K562 (cell line): ENCODE measurements at regions not wholly inside any gene's neighbourhood (a gene's known extent, or its start where the extent isn't known, plus 50 kb on each side); places are given as distances from the start of the nearest gene placed in this dataset.

Source experiments
- ATAC-seq: fragments of 200-7000 bp; cut with Tn5 transposase; 3 replicates; pipeline ENCODE4 v1.9.1; 2020; ENCODE audit warnings: moderate library complexity
- BruUV-seq: library from RNA; stranded (reverse); fragments of 400-500 nt; replicated peaks from 2 replicates; lab custom pipeline; 2021; lab: Mats Ljungman, UMichigan
- CTCF ChIA-PET: fragments of 300-600 bp; formaldehyde crosslinking; extraction: SDS; loops from one replicate; lab custom pipeline; 2021; ENCODE audit warnings: low intra/inter-chr PET ratio; lab: Yijun Ruan, JAX
- POLR2A ChIA-PET: fragments of 300-600, 350-650 bp; sonication (Branson Sonifier 250); formaldehyde crosslinking; extraction: SDS; loops from one replicate; lab custom pipeline; 2021; ENCODE audit warnings: antibody characterized with exemption, inconsistent platforms; lab: Yijun Ruan, JAX
- DNase-seq, 4 experiments: peaks; one replicate each; pipeline versions ENCODE4 v3.0.0 to v3.0.0-alpha.2; 2011 to 2018; ENCODE audit warnings: low spot score in 3 of 4, mixed read lengths in 3 of 4; ENCODE audit errors: extremely low read depth in 1 of 4
- FAIRE-seq: peaks from 2 replicates; lab custom pipeline; 2011; peaks lifted over from hg19 to GRCh38; lab: Jason Lieb, UNC
- H2AFZ ChIP-seq: 2 replicates; pipeline ENCODE4 v1.6.0; 2011; ENCODE audit warnings: low read depth, low read length, control low read depth, inconsistent platforms
- H3K27ac ChIP-seq: fragments of 200-600 bp; 3 replicates; pipeline ENCODE4 v1.8.0; 2011; ENCODE audit warnings: low read depth, mild to moderate bottlenecking, control low read depth, inconsistent platforms, low read length, moderate library complexity, mixed read lengths; ENCODE audit errors: extremely low read depth
- H3K27me3 ChIP-seq, 2 experiments: fragments of 300-600 bp in 1 of 2; 2 replicates in 1 of 2; 3 replicates in 1 of 2; pipeline versions ENCODE4 v1.6.0 to v1.8.0; 2011; ENCODE audit warnings: inconsistent platforms in 2 of 2, low read length in 2 of 2, mild to moderate bottlenecking in 1 of 2, mixed read lengths in 1 of 2, moderate library complexity in 1 of 2; ENCODE audit not compliant: control insufficient read depth in 2 of 2, insufficient read depth in 2 of 2
- H3K36me3 ChIP-seq: fragments of 300-600 bp; 3 replicates; pipeline ENCODE4 v1.8.0; 2011; ENCODE audit warnings: mild to moderate bottlenecking, low read length, inconsistent platforms; ENCODE audit not compliant: control insufficient read depth, insufficient read depth
- H3K4me1 ChIP-seq, 2 experiments: fragments of 200-600 bp in 1 of 2; replicated peaks in 1 of 2; 2 replicates in 1 of 2; 3 replicates in 1 of 2; pipeline versions ENCODE4 v1.5.1 to v1.8.0; 2011; ENCODE audit warnings: inconsistent platforms in 2 of 2, low read length in 2 of 2, mild to moderate bottlenecking in 1 of 2, mixed read lengths in 1 of 2, moderate library complexity in 1 of 2; ENCODE audit not compliant: control insufficient read depth in 2 of 2, insufficient read depth in 2 of 2
- H3K4me2 ChIP-seq: 2 replicates; pipeline ENCODE4 v1.6.1; 2011; ENCODE audit warnings: low read length, control low read depth, inconsistent platforms, mixed read lengths; ENCODE audit not compliant: insufficient read depth
- H3K4me3 ChIP-seq: fragments of 200-600 bp; sonication (generic), shearing (Covaris generic); 2 replicates; pipeline ENCODE4 v1.5.1; 2016; ENCODE audit warnings: control low read depth, inconsistent platforms
- H3K79me2 ChIP-seq: fragments of 200-600 bp; 3 replicates; pipeline ENCODE4 v1.8.0; 2011; ENCODE audit warnings: low read length, inconsistent platforms; ENCODE audit not compliant: control insufficient read depth, insufficient read depth
- H3K9ac ChIP-seq, 2 experiments: 2 replicates each; pipeline versions ENCODE4 v1.6.0 to v1.6.1; 2011; ENCODE audit warnings: low read depth in 2 of 2, low read length in 2 of 2, control low read depth in 1 of 2, inconsistent platforms in 1 of 2, mild to moderate bottlenecking in 1 of 2, mixed read lengths in 1 of 2; ENCODE audit not compliant: insufficient read depth in 1 of 2
- H3K9me1 ChIP-seq: one replicate; pipeline ENCODE4 v1.6.0; 2011; ENCODE audit warnings: inconsistent platforms, mild to moderate bottlenecking, low read length, moderate library complexity; ENCODE audit not compliant: control insufficient read depth, insufficient read depth
- H3K9me3 ChIP-seq: replicated peaks from 2 replicates; pipeline ENCODE4 v1.5.1; 2011; ENCODE audit warnings: low read depth, low read length, inconsistent platforms; ENCODE audit not compliant: control insufficient read depth, insufficient read depth
- H4K20me1 ChIP-seq: replicated peaks from 2 replicates; pipeline ENCODE4 v1.6.1; 2011; ENCODE audit warnings: low read length, inconsistent platforms, mixed read lengths; ENCODE audit not compliant: control insufficient read depth, insufficient read depth
- POU5F1 ChIP-seq: fragments of 150-350 bp; IDR thresholded peaks from 2 replicates; pipeline ENCODE4 v1.6.1; 2014; ENCODE audit warnings: borderline replicate concordance, low read length, low read depth, mild to moderate bottlenecking; ENCODE audit not compliant: partially characterized antibody
- SP2 ChIP-seq: IDR thresholded peaks from 2 replicates; pipeline ENCODE4 v1.6.1; 2011; ENCODE audit warnings: mild to moderate bottlenecking, low read depth, low read length, moderate library complexity; ENCODE audit not compliant: poor library complexity, severe bottlenecking; ENCODE audit errors: extremely low read depth
- ZNF224 ChIP-seq: sonication (generic); formaldehyde crosslinking; IDR thresholded peaks from 2 replicates; pipeline ENCODE4 v1.8.0; 2022; ENCODE audit warnings: mild to moderate bottlenecking, missing genetic modification reagents
- WGBS: fragments of 100-300 bp; shearing (Covaris generic); methylation state at CpG from one replicate; pipeline ENCODE4 v1.1.6; 2016; ENCODE audit warnings: low coverage, mixed read lengths; ENCODE audit not compliant: insufficient coverage; ENCODE audit errors: missing lambda C conversion rate; 5-methylcytosine and 5-hydroxymethylcytosine counted together
- in situ Hi-C: fragments of 300-500 bp; cut with MboI; formaldehyde crosslinking; loops from 4 replicates; pipeline ENCODE4 v1.15.0; 2018; ENCODE audit warnings: inconsistent platforms, mixed read lengths
- intact Hi-C: fragments of 100-400 bp; cut with micrococcal nuclease; formaldehyde crosslinking; loops from 2 replicates; pipeline ENCODE4 v1.14.2; 2022
- TF ChIP-seq, protein P1 (sequence below): fragments of 250-450 bp; sonication (Bioruptor Pico); IDR thresholded peaks from 2 replicates; pipeline ENCODE4 v1.4.0; 2020

DNA sequence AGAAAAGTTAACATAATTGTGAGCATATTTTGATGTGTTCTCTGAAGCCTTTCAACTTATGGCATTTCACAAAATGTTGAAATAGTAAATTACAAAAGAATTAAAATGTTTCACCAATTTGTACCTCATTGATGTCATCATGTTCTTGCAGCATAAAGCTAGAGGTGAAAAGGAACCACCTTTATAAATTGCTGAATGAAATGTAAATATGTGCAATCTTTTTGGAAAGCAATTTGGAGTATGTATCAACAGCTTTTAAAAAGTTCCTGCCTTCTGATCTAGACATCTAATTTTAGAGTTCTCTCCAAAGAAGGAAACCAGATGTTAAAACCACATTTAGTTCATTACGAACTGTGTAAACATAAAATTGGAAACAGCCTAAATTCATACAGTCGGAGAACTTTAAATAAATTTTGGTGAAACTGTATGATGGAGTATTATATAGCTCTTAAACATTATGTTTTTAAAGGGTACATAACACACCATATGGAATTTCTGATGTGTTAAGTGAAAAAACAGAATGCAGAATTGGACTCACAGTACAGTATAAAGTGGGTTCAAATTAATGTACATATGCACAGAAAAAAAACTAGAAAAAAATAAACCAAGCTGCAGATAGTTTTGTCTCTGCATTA is 311.2 kb upstream of the NAALADL2 start (continued):
- TF ChIP-seq, protein P1, sequence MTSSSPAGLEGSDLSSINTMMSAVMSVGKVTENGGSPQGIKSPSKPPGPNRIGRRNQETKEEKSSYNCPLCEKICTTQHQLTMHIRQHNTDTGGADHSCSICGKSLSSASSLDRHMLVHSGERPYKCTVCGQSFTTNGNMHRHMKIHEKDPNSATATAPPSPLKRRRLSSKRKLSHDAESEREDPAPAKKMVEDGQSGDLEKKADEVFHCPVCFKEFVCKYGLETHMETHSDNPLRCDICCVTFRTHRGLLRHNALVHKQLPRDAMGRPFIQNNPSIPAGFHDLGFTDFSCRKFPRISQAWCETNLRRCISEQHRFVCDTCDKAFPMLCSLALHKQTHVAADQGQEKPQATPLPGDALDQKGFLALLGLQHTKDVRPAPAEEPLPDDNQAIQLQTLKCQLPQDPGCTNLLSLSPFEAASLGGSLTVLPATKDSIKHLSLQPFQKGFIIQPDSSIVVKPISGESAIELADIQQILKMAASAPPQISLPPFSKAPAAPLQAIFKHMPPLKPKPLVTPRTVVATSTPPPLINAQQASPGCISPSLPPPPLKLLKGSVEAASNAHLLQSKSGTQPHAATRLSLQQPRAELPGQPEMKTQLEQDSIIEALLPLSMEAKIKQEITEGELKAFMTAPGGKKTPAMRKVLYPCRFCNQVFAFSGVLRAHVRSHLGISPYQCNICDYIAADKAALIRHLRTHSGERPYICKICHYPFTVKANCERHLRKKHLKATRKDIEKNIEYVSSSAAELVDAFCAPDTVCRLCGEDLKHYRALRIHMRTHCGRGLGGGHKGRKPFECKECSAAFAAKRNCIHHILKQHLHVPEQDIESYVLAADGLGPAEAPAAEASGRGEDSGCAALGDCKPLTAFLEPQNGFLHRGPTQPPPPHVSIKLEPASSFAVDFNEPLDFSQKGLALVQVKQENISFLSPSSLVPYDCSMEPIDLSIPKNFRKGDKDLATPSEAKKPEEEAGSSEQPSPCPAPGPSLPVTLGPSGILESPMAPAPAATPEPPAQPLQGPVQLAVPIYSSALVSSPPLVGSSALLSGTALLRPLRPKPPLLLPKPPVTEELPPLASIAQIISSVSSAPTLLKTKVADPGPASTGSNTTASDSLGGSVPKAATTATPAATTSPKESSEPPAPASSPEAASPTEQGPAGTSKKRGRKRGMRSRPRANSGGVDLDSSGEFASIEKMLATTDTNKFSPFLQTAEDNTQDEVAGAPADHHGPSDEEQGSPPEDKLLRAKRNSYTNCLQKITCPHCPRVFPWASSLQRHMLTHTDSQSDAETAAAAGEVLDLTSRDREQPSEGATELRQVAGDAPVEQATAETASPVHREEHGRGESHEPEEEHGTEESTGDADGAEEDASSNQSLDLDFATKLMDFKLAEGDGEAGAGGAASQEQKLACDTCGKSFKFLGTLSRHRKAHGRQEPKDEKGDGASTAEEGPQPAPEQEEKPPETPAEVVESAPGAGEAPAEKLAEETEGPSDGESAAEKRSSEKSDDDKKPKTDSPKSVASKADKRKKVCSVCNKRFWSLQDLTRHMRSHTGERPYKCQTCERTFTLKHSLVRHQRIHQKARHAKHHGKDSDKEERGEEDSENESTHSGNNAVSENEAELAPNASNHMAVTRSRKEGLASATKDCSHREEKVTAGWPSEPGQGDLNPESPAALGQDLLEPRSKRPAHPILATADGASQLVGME (CRISPR knock-in tag) = no peak
- no peak for TF ChIP-seq SP2

DNA sequence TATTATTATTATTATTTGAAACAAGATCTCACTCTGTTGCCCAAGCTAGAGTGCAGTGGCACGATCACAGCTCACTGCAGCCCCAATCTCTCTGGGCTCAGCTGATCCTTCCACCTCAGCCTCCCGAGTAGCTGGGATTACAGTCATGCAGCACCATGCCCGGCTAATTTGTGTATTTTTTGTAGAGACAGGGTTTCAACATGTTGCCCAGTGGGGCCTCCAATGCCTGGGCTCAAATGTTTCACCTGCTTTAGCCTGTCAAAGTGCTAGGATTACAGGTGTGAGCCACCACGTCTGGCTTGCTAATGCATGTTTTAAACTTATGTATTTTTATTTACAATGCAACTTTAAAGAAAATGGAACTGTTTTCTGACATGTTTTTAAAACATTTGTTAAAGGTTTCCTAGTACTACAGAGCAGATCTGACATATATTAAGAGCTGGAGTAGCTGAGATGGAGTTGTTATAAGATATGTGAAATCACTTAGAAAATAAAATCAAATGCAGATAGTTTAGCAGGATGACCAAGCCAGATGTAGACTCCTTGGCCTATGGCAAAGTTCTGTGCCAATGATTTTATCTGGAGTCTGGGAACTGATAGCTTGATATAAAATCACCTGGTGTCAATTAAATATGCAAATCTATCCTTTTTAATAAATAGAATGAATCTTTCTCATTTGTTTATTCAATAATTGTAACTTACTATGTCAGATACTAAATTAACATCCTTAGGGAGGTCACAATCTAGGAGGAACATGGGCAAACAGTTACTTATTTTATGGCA is 310.1 kb upstream of the NAALADL2 start:
- H3K27ac ChIP-seq = no peak overlapping the region
- in situ Hi-C loops (no loop called here), intact Hi-C loops (no loop called here)
- no peaks in the 10 kb centered on the region for H3K4me1 ChIP-seq
- H3K27me3 ChIP-seq = no peaks in the 10 kb centered on the region
- ChIA-PET POLR2A (interaction anchor here (0.8 kb wide), 1 partner anchor 11 kb away, joined by 3 read pairs; no protein-coding TSS in a partner anchor), CTCF (no interaction called here)
- no peak overlapping the region for H3K9ac ChIP-seq
- no peaks in the 10 kb centered on the region for H4K20me1 ChIP-seq
- H3K79me2 ChIP-seq = no peaks in the 10 kb centered on the region
- H3K9me3 ChIP-seq = no peaks in the 10 kb centered on the region
- no peak for ATAC-seq
- no peaks in the 10 kb centered on the region for H3K36me3 ChIP-seq
- H2AFZ ChIP-seq = no peak overlapping the region
- no peak for TF ChIP-seq ZNF224 (CRISPR knock-in tag)
- no peak for TF ChIP-seq POU5F1
- no peaks in the 10 kb centered on the region for H3K9me1 ChIP-seq
- DNase-seq = no peak
- 0% methylated on average over 4 of the region's 4 CpGs for WGBS
- no peak overlapping the region for H3K4me2 ChIP-seq
- FAIRE-seq = no peak
- BruUV-seq = no TSS peak
- no peak overlapping the region for H3K4me3 ChIP-seq
